HG03175 (cell line): ENCODE measurements at regions not wholly inside any gene's neighbourhood (a gene's known extent, or its start where the extent isn't known, plus 50 kb on each side); places are given as distances from the start of the nearest gene placed in this dataset.
"Not testable (repeated sequence)": the region's sequence is repeated elsewhere in the genome, so short reads cannot be mapped to it uniquely, and the experiment has no call there.

ENCODE experiments used
- ATAC-seq: cut with Tn5 transposase; IDR thresholded peaks from one replicate; pipeline ENCODE4 v1.9.1; 2021; ENCODE audit warnings: mild to moderate bottlenecking, moderate library complexity; ENCODE audit not compliant: unreplicated experiment

DNA sequence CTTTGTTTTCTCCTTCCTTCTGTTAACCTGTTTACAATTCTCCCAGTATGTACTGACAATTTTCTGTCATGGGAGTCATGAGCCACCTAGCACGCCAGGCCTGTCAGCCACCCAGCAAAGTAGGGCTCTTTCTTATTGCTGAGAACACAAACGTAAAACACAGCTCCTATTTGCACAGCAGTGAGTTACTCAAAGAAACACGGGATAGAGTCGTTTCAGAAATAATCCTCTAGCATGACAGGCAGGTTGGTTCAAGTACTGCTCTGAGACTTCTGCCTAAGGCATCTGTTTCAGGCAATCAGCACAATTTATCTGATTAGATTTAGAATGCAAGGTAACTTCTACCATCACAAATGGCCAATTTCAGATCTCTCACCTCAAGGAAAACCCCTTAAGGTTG, 88.8 kb downstream of the CD24 start:
- ATAC-seq = no peak

DNA sequence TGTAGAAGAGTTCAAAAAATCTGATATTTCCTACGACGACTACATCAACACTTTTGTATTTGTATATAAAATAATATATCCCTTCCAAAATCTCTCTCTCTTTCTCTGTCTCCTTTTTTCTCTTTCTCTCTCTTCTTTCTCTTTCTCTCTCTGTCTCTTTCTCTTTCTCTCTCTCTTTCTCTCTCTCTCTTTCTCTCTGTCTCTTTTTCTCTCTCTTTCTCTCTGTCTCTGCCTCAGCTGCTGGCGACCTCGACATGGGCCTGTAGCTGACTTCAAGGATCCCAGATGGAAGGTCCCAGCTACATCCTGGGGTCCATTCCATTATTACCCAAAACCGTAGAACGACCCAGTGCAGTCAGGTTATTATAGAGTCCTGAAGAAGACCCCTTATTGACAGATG, 90.0 kb downstream of the CD24 start:
- no peak for ATAC-seq

GRCh38 chr6:106883808-106884262, 90.7 kb downstream of the CD24 start:
- ATAC-seq = no peak

DNA sequence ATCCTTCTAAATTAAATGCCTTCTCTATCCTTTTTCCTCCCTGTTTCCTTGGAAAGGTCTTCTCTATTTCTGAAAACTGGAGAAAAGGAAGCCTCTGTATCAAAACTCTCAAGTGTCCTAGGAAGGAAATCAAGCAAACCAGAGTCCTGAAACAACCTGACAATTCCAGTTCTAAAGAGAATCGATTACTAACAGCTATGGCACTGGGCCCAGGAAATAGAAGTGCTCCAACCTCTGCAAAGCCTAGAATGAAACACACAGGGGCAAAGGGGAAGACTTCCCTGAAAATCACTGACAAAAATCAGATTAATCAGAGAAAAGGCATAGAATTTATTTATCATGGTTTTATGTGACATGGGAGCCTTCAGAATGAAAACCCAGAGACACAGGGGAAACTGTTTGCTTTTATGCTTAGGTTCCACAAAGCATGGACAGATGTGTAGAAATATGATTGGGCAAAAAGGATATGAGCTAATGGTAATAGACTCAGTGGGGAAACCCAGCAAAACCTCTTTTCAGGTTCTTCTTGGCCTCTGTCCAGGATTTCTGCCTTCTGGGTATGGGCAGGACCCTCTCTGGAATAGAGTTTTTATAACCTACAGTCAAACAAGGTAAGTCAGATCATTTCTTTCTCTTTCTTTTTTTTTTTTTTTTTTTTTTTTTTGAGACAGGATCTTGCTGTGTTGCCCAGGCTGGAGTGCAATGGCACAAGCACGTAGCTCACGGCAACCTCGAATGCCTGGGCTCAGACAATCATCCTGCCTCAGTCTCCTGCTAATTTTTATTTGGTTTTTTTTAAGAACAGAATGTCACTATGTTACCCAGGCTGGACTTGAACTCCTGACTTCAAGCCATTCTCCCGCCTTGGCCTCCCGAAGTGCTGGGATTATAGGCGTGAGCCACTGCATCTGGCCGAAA, 91.7 kb downstream of the CD24 start:
- no peak for ATAC-seq

DNA sequence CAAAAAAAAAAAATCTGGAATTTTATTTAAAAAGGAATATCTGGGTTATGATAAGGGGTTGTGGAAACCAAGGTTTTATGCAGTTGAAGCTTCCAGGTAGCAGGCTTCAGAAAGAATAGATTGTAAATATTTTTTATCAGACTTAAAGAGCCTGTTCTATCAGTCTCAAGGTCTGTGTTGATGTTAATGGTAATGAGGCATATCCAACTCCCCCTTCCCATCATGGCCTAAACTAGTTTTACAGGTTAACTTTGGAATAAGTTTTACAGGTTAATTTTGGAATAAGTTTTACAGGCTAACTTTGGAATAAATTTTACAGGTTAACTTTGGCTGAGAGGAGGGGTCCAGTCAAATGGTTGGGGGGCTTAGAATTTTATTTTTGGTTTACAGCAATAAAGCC, 92.4 kb downstream of the CD24 start:
- no peak for ATAC-seq

- no peak for ATAC-seq
These were observed 93.6 kb downstream of the CD24 start for GRCh38 chr6:106880952-106881351.

DNA sequence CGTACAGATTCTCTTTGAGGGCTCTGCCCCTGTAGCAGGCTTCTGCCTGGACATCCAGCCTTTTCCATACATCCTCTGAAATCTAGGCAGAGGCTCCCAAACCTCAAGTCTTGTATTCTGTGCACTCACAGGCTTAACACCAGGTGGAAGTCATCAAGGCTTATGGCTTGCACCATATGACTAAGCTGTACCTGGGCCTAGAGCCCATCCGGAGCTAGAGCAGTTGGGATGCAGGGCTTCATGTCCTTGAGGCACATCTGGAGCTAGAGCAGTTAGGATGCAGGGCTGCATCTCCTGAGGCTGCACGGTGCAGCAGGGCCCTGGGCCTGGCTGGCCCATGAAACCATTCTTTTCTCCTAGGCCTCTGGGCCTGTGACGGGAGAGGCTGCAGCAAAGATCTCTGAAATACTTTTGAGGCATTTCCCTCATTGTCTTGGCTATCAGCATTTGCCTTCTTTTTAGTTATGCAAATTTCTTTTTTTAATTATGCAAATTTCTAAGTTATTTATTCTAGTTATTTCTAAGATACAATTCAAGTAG, 98.7 kb downstream of the CD24 start:
- ATAC-seq = no peak

GRCh38 chr6:106874481-106874880, 100.0 kb downstream of the CD24 start:
- no peak for ATAC-seq

- no peak for ATAC-seq
These were observed 102.5 kb downstream of the CD24 start for GRCh38 chr6:106872049-106872448.

- no peak for ATAC-seq
These were observed 103.5 kb downstream of the CD24 start for GRCh38 chr6:106870824-106871717.

DNA sequence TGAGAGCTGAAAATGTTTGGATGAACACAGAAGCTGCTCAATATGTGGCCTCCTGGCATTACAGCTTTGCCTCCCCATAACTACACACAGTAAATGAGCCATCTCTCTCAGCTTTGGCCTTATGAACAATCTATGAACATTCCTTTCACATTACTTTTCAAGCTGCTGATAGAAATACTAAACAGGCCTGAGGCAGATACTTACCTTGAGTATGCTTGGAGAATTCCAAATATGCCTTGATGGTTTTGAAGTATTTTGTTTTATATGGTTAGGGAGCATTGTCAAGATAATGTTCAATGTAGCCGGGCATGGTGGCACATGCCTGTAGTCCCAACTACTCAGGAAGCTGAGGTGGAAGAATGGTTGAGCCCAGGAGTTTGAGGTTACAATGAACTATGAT, 104.5 kb downstream of the CD24 start:
- no peak for ATAC-seq

DNA sequence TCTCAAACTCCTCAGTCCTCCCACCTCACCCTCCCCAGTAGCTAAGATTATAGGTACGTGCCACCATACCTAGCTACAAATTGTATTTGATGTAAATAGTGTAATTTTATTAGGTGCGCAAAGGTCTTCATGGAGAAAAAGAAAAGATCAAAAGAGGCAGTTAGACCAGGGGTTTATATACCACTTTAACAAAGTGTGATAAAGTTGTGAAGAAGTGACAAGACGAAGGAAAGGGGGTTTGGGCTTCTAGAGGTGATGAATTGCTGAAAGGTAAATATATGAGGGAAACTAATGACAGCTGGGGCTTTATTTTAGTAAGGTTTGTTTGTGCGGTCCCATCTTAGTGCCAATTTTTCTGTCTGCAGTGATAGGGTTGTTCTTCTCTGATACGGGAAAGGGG, 105.3 kb downstream of the CD24 start:
- no peak for ATAC-seq

- ATAC-seq = no peak
These were observed 107.5 kb downstream of the CD24 start for GRCh38 chr6:106866875-106867658.

DNA sequence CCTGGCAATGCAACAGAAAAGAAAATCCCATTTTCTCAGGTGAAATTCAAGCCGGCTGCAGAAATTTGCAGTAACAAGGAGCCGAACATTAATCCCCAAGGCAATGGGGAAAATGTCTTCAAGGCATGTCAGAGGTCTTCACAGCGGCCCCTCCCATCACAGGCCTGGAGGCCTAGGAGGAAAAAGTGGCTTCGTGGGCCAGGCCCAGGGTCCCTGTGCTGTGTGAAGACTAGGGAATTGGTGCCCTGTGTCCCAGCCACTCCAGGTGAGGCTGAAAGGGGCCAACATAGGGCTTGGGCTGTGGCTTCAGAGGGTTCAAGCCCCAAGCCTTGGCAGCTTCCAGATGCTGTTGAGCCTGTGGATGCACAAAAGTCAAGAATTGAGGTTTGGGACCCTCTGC, 111.7 kb downstream of the CD24 start:
- ATAC-seq = no peak

GRCh38 chr6:106860940-106861339, 113.6 kb downstream of the CD24 start:
- ATAC-seq = no peak

DNA sequence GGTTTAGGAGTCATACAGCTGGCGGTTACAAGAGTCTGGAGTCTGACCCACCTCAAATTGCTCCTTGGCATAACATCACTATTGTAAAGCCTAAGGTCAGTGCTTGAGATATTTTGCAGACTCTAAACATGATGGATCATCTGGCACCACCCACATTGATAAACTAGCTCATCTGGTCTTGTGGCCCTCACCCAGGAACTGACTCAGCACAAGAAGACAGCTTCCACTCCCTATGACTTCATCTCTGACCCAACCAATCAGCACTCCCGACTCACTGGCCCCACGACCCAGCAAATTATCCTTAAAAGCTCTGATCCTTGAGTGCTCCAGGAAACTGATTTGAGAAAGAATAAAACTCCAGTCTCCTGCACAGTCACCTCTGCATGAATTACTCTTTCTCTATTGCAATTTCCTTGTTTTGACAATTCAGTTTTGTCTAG, 115.9 kb downstream of the CD24 start:
- ATAC-seq = no peak

DNA sequence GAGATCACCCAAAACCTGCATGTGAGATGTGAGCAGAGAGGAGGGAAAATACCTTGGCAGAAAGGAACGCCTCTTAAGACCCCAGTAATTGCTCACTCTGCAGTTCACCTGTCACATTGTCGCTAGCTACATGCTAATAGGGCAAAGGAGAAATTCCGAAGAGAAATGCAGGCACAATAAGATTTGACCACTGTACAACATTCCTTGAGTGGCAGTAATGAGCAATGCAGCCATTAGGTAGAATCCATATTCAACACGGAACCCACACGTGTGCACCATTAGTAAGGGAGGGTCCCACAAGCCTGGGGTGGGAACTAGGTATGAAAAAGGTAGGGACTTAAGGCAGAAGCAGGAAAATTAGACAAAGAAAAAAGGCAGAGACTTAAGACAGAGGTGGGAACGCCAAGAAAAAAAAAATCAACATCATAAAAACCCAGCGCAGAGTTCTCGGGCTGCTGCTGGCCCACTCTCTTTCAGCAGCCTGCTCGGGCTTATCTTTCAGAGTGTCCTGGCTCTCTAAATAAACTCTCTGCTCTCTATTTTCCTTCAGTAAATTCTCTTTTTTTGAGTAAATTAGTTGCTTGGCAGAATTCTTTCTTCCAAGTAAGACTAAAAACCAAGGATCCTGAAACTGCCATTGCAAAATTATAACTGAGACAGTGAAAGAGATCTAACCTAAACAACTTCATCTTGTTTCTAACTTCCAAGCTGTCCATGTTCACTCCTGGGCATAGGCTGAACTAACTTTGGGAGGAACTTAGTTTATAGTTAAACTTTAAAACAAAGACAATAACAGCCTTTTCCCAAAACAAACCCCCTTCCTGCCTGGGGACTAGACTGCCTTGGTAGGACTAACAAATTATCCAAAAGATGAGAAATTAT, 116.5 kb downstream of the CD24 start:
- no peak for ATAC-seq

DNA sequence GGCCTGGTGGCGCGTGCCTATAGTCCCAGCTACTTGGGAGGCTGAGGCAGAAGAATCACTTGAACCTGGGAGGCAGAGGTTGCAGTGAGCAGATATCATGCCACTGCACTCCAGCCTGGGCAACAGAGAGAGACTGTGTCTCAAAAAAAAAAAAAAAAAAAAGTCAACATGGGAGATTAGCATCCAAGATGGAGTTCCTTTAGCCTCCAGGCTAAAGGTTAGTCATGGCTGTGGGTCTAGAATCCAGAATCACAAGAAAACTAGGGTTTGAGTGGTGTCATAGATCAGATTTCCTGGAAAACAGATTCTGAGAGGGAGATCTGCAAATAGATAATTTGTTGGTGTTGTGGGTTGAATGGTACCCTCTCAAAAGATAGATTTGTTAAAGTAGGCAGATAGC, 117.2 kb downstream of the CD24 start:
- not testable (repeated sequence) for ATAC-seq

DNA sequence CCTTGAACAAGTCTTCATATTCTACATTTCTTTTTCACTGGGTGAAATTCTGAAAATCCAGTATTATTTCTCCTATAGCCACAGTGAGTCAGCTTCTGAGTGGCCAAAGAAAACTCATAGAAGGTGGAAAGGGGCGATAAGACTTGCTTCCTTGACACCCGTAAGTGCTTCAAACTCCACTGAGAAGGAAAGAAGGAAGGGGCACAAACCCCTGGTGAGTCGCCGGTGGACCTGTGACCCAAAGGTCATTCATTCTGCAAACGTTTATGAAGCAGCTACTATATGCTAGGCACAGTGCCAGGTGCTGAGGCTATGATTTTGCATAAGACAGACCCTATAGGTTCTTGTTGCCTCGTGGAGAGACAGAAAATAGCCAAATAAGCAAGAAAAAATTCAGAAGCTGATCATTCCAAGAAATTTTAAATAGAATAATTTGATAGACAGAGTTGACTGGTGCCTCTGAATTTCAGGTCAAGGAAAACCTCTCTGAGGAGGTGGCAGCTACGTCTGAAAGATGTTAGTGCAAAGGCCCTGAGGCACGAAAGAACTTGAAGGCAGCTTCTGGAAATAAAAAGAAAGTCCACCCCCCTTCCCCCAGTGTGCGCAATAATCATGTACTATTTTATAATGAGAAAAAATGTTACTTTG, 118.2 kb downstream of the CD24 start:
- ATAC-seq = no peak
